GM18867 (cell line): ENCODE measurements at regions not wholly inside any gene's neighbourhood (a gene's known extent, or its start where the extent isn't known, plus 50 kb on each side); places are given as distances from the start of the nearest gene placed in this dataset.
"Not testable (repeated sequence)": the region's sequence is repeated elsewhere in the genome, so short reads cannot be mapped to it uniquely, and the experiment has no call there.

Experiments
- ATAC-seq: cut with Tn5 transposase; IDR thresholded peaks from one replicate; pipeline ENCODE4 v1.9.1; 2021; ENCODE audit warnings: mild to moderate bottlenecking, moderate library complexity; ENCODE audit not compliant: unreplicated experiment

- no peak for ATAC-seq
Observed at GRCh38 chr7:12002428-12002827, 170.4 kb upstream of the THSD7A start.

- ATAC-seq = no peak
Observed at GRCh38 chr7:12004581-12004980, 172.6 kb upstream of the THSD7A start.

GRCh38 chr7:12007576-12007975 is 175.6 kb upstream of the THSD7A start:
- no peak for ATAC-seq

GRCh38 chr7:12013983-12014382 is 182.0 kb upstream of the THSD7A start:
- ATAC-seq = no peak

- ATAC-seq = no peak
Observed at GRCh38 chr7:12016439-12016838, 184.4 kb upstream of the THSD7A start.

- ATAC-seq = no peak
Observed at GRCh38 chr7:12017046-12017445, 185.0 kb upstream of the THSD7A start.

GRCh38 chr7:12022011-12022410 is 189.1 kb upstream of the TMEM106B start:
- not testable (repeated sequence) for ATAC-seq

- no peak for ATAC-seq
Observed at GRCh38 chr7:12025246-12025645, 185.8 kb upstream of the TMEM106B start.

GRCh38 chr7:12028508-12028907 is 182.6 kb upstream of the TMEM106B start:
- no peak for ATAC-seq

GRCh38 chr7:12030116-12030515 is 181.0 kb upstream of the TMEM106B start:
- no peak for ATAC-seq

- ATAC-seq = no peak
Observed at GRCh38 chr7:12031186-12031585, 179.9 kb upstream of the TMEM106B start.

GRCh38 chr7:12031638-12032037 is 179.5 kb upstream of the TMEM106B start:
- no peak for ATAC-seq

- no peak for ATAC-seq
Observed at GRCh38 chr7:12032146-12032545, 178.9 kb upstream of the TMEM106B start.

- ATAC-seq = not testable (repeated sequence)
Observed at GRCh38 chr7:12043457-12043856, 167.6 kb upstream of the TMEM106B start.

GRCh38 chr7:12052211-12052610 is 158.9 kb upstream of the TMEM106B start:
- ATAC-seq = no peak

- no peak for ATAC-seq
Observed at GRCh38 chr7:12053561-12053960, 157.5 kb upstream of the TMEM106B start.

GRCh38 chr7:12054830-12055229 is 156.3 kb upstream of the TMEM106B start:
- no peak for ATAC-seq

GRCh38 chr7:12056381-12056780 is 154.7 kb upstream of the TMEM106B start:
- ATAC-seq = no peak

- no peak for ATAC-seq
Observed at GRCh38 chr7:12056977-12057376, 154.1 kb upstream of the TMEM106B start.

GRCh38 chr7:12062062-12062461 is 149.0 kb upstream of the TMEM106B start:
- no peak for ATAC-seq

GRCh38 chr7:12064586-12065127 is 146.4 kb upstream of the TMEM106B start:
- ATAC-seq = no peak

GRCh38 chr7:12066004-12066403 is 145.1 kb upstream of the TMEM106B start:
- ATAC-seq = no peak

GRCh38 chr7:12066521-12066920 is 144.6 kb upstream of the TMEM106B start:
- ATAC-seq = no peak
